K562 (cell line): ENCODE measurements at regions not wholly inside any gene's neighbourhood (a gene's known extent, or its start where the extent isn't known, plus 50 kb on each side); places are given as distances from the start of the nearest gene placed in this dataset.

ENCODE experiments used
- CTCF ChIP-seq, 3 experiments: IDR thresholded peaks in 2 of 3; conservative IDR thresholded peaks in 1 of 3; 2 replicates each; pipeline ENCODE4 v1.5.1; 2011 to 2012; ENCODE audit warnings: low read length in 3 of 3, mild to moderate bottlenecking in 3 of 3, control low read depth in 2 of 3, improper control_type of control experiment in 1 of 3, inconsistent platforms in 1 of 3, low read depth in 1 of 3, mixed read lengths in 1 of 3, moderate library complexity in 1 of 3; ENCODE audit not compliant: insufficient read depth in 2 of 3
- E2F4 ChIP-seq: sonication (generic); formaldehyde crosslinking; IDR thresholded peaks from 2 replicates; pipeline ENCODE4 v1.8.0; 2022; ENCODE audit warnings: mild to moderate bottlenecking, low read depth, missing genetic modification reagents
- GATAD2B ChIP-seq: fragments of 450-650 bp; IDR thresholded peaks from 2 replicates; pipeline ENCODE4 v1.6.1; 2017; ENCODE audit warnings: mild to moderate bottlenecking, borderline replicate concordance
- HBP1 ChIP-seq: fragments of 450-650 bp; formaldehyde crosslinking; IDR thresholded peaks from 2 replicates; pipeline ENCODE4 v1.4.0; 2022; ENCODE audit warnings: missing genetic modification characterization
- KDM4B ChIP-seq, 2 experiments: fragments of 450-650 bp in 1 of 2; sonication (generic) in 1 of 2; IDR thresholded peaks; 2 replicates each; pipeline ENCODE4 v1.6.1; 2016 to 2017; ENCODE audit warnings: borderline replicate concordance in 2 of 2, antibody characterized with exemption in 1 of 2, low read depth in 1 of 2, mild to moderate bottlenecking in 1 of 2
- NFATC3 ChIP-seq: fragments of 450-650 bp; IDR thresholded peaks from 2 replicates; pipeline ENCODE4 v1.6.1; 2017; ENCODE audit warnings: mild to moderate bottlenecking
- PCBP1 ChIP-seq: fragments of 200-400 bp; formaldehyde crosslinking; IDR thresholded peaks from 2 replicates; pipeline ENCODE4 v1.6.1; 2018; ENCODE audit warnings: mild to moderate bottlenecking, low read depth, low read length; ENCODE audit not compliant: poor library complexity, severe bottlenecking
- SMAD3 ChIP-seq: fragments of 450-650 bp; formaldehyde crosslinking; conservative IDR thresholded peaks from 2 replicates; pipeline ENCODE4 v1.4.0; 2020; ENCODE audit warnings: mild to moderate bottlenecking
- SPI1 ChIP-seq: IDR thresholded peaks from 2 replicates; pipeline ENCODE4 v1.6.1; 2011; ENCODE audit warnings: low read depth, low read length, control low read depth, borderline replicate concordance
- ZFP36 ChIP-seq: fragments of 150-350 bp; IDR thresholded peaks from 2 replicates; pipeline ENCODE4 v1.6.1; 2018; ENCODE audit warnings: low read length, low read depth; ENCODE audit not compliant: partially characterized antibody
- ZNF121 ChIP-seq: sonication (generic); formaldehyde crosslinking; conservative IDR thresholded peaks from 2 replicates; pipeline ENCODE4 v1.8.0; 2022; ENCODE audit warnings: missing genetic modification reagents
- ZNF23 ChIP-seq: fragments of 250-450 bp; sonication (Bioruptor Pico); IDR thresholded peaks from 2 replicates; pipeline ENCODE4 v1.4.0; 2020; ENCODE audit warnings: mild to moderate bottlenecking
- ZNF232 ChIP-seq: sonication (generic); formaldehyde crosslinking; IDR thresholded peaks from 2 replicates; pipeline ENCODE4 v1.8.0; 2022; ENCODE audit warnings: mild to moderate bottlenecking, missing genetic modification reagents

- TF ChIP-seq PCBP1 = no peak
- no peak for TF ChIP-seq KDM4B (IDR thresholded peaks at IDR 0.05; ENCODE audit: borderline replicate concordance in 2 of 2, low read depth in 1 of 2)
- no peak for TF ChIP-seq ZFP36
- TF ChIP-seq NFATC3 = no peak
- TF ChIP-seq ZNF23 (CRISPR knock-in tag) = no peak
- TF ChIP-seq CTCF (IDR thresholded peaks at IDR 0.05 in 2 of 3, conservative IDR thresholded peaks at IDR 0.05 in 1 of 3; ENCODE audit: insufficient read depth in 2 of 3, low read depth in 1 of 3, low read length in 3 of 3) = no peak
- no peak for TF ChIP-seq ZNF232
- no peak for TF ChIP-seq ZNF121 (CRISPR knock-in tag)
- TF ChIP-seq SPI1 = no peak
- TF ChIP-seq HBP1 (CRISPR knock-in tag) = no peak
- no peak for TF ChIP-seq E2F4 (CRISPR knock-in tag)
- TF ChIP-seq GATAD2B = no peak
- TF ChIP-seq SMAD3 = no peak
Observed at GRCh38 chr6:112513175-112513574, 166.0 kb downstream of the RFPL4B start.
